IMR-90 (cell line): ENCODE measurements at regions not wholly inside any gene's neighbourhood (a gene's known extent, or its start where the extent isn't known, plus 50 kb on each side); places are given as distances from the start of the nearest gene placed in this dataset.

ENCODE experiments used
- ATAC-seq: fragments of 200-7000 bp; cut with Tn5 transposase; 2 replicates; pipeline ENCODE4 v1.9.1; 2020; ENCODE audit warnings: low read depth, mild to moderate bottlenecking, moderate library complexity
- BruUV-seq: library from RNA; stranded (reverse); fragments of 400-500 nt; replicated peaks from 2 replicates; lab custom pipeline; 2021; lab: Mats Ljungman, UMichigan
- CTCF ChIA-PET: fragments of 300-600 bp; formaldehyde crosslinking; extraction: SDS; loops from one replicate; lab custom pipeline; 2021; ENCODE audit warnings: antibody characterized with exemption; lab: Yijun Ruan, JAX
- POLR2A ChIA-PET: fragments of 300-600 bp; sonication (Branson Sonifier 250); formaldehyde crosslinking; loops from one replicate; lab custom pipeline; 2022; ENCODE audit warnings: antibody characterized with exemption; ENCODE audit not compliant: unreplicated experiment; lab: Charles Lee
- DNase-seq: peaks from one replicate; pipeline ENCODE4 v3.0.0; 2013
- H2AFZ ChIP-seq: replicated peaks from 2 replicates; pipeline ENCODE3; 2013; ENCODE audit warnings: low read length, mild to moderate bottlenecking; ENCODE audit not compliant: poor library complexity
- H2AK5ac ChIP-seq: 2 replicates; pipeline ENCODE4 v1.6.1; 2013; ENCODE audit warnings: low read depth, low read length, inconsistent platforms
- H2AK9ac ChIP-seq: replicated peaks from 2 replicates; pipeline ENCODE3; 2013; ENCODE audit warnings: mild to moderate bottlenecking, low read depth, low read length, moderate library complexity; ENCODE audit not compliant: poor library complexity
- H2BK120ac ChIP-seq: 2 replicates; pipeline ENCODE4 v1.6.1; 2013; ENCODE audit warnings: low read depth, low read length, inconsistent platforms
- H2BK15ac ChIP-seq: 3 replicates; pipeline ENCODE4 v1.6.1; 2013; ENCODE audit warnings: low read depth, low read length, inconsistent platforms
- H2BK20ac ChIP-seq: 2 replicates; pipeline ENCODE4 v1.6.1; 2013; ENCODE audit warnings: low read depth, mild to moderate bottlenecking, inconsistent platforms, low read length, moderate library complexity
- H2BK5ac ChIP-seq: 2 replicates; pipeline ENCODE4 v1.6.1; 2013; ENCODE audit warnings: mild to moderate bottlenecking, low read depth, low read length, inconsistent platforms; ENCODE audit not compliant: poor library complexity, severe bottlenecking
- H3K14ac ChIP-seq: replicated peaks from 2 replicates; pipeline ENCODE4 v1.6.1; 2013; ENCODE audit warnings: low read depth, low read length, inconsistent platforms
- H3K18ac ChIP-seq: 2 replicates; pipeline ENCODE4 v1.6.1; 2013; ENCODE audit warnings: low read depth, low read length, control low read depth
- H3K23ac ChIP-seq: 2 replicates; pipeline ENCODE4 v1.6.1; 2013; ENCODE audit warnings: low read depth, low read length, inconsistent platforms
- H3K27ac ChIP-seq: 2 replicates; pipeline ENCODE4 v1.5.1; 2013; ENCODE audit warnings: mild to moderate bottlenecking, control low read depth, low read length; ENCODE audit not compliant: insufficient read depth
- H3K27me3 ChIP-seq: 2 replicates; pipeline ENCODE4 v1.6.1; 2013; ENCODE audit warnings: low read length; ENCODE audit not compliant: control insufficient read depth, insufficient read depth
- H3K36me3 ChIP-seq: 2 replicates; pipeline ENCODE4 v1.6.1; 2013; ENCODE audit warnings: low read length, mixed read lengths; ENCODE audit not compliant: control insufficient read depth, insufficient read depth
- H3K4ac ChIP-seq: 2 replicates; pipeline ENCODE4 v1.6.1; 2013; ENCODE audit warnings: low read depth, low read length, inconsistent platforms
- H3K4me1 ChIP-seq: 2 replicates; pipeline ENCODE4 v1.6.1; 2013; ENCODE audit warnings: low read length, mixed read lengths; ENCODE audit not compliant: control insufficient read depth, insufficient read depth
- H3K4me2 ChIP-seq: 2 replicates; pipeline ENCODE4 v1.6.1; 2013; ENCODE audit warnings: low read depth, mild to moderate bottlenecking, control low read depth, low read length, moderate library complexity
- H3K4me3 ChIP-seq: 2 replicates; pipeline ENCODE4 v1.5.1; 2013; ENCODE audit warnings: low read depth, mild to moderate bottlenecking, control low read depth, low read length, moderate library complexity; ENCODE audit not compliant: insufficient read depth
- H3K56ac ChIP-seq: 2 replicates; pipeline ENCODE4 v1.6.1; 2013; ENCODE audit warnings: low read length, inconsistent platforms; ENCODE audit not compliant: insufficient read depth; ENCODE audit errors: extremely low read depth
- H3K79me1 ChIP-seq, 2 experiments: 2 replicates each; pipeline ENCODE4 v1.6.1; 2013; ENCODE audit warnings: low read length in 2 of 2, inconsistent platforms in 1 of 2, low read depth in 1 of 2
- H3K9ac ChIP-seq: 2 replicates; pipeline ENCODE4 v1.6.1; 2013; ENCODE audit warnings: low read depth, low read length, control low read depth
- H3K9me1 ChIP-seq: 2 replicates; pipeline ENCODE4 v1.6.1; 2013; ENCODE audit warnings: low read length, inconsistent platforms; ENCODE audit not compliant: insufficient read depth
- H3K9me3 ChIP-seq: 2 replicates; pipeline ENCODE4 v1.6.1; 2013; ENCODE audit warnings: low read length; ENCODE audit not compliant: control insufficient read depth, insufficient read depth
- H4K20me1 ChIP-seq: 2 replicates; pipeline ENCODE4 v1.6.1; 2013; ENCODE audit warnings: low read length, inconsistent platforms; ENCODE audit not compliant: insufficient read depth
- H4K5ac ChIP-seq: 2 replicates; pipeline ENCODE4 v1.6.1; 2013; ENCODE audit warnings: mild to moderate bottlenecking, low read depth, low read length, control low read depth
- H4K8ac ChIP-seq, 2 experiments: 2 replicates each; pipeline ENCODE4 v1.6.1; 2013; ENCODE audit warnings: low read depth in 2 of 2, low read length in 2 of 2, control low read depth in 1 of 2, inconsistent platforms in 1 of 2
- H4K91ac ChIP-seq: 2 replicates; pipeline ENCODE4 v1.6.1; 2013; ENCODE audit warnings: low read depth, low read length, inconsistent platforms; ENCODE audit not compliant: insufficient read depth
- BHLHE40 ChIP-seq: fragments of 150-350 bp; IDR thresholded peaks from 2 replicates; pipeline ENCODE4 v1.6.1; 2016; ENCODE audit warnings: mild to moderate bottlenecking, low read depth, low read length
- CEBPB ChIP-seq: IDR thresholded peaks from 2 replicates; pipeline ENCODE4 v1.6.1; 2012; ENCODE audit warnings: low read depth, low read length, improper control_type of control experiment
- POLR2A ChIP-seq: IDR thresholded peaks from 2 replicates; pipeline ENCODE4 v1.6.1; 2012; ENCODE audit warnings: mild to moderate bottlenecking, low read depth, low read length
- RCOR1 ChIP-seq: IDR thresholded peaks from 2 replicates; pipeline ENCODE4 v1.6.1; 2012; ENCODE audit warnings: mild to moderate bottlenecking, low read length, improper control_type of control experiment; ENCODE audit not compliant: insufficient replicate concordance
- RFX5 ChIP-seq: IDR thresholded peaks from 2 replicates; pipeline ENCODE4 v1.8.0; 2012; ENCODE audit warnings: low read depth, mild to moderate bottlenecking, low read length, moderate library complexity
- SMC3 ChIP-seq: fragments of 150-350 bp; IDR thresholded peaks from 2 replicates; pipeline ENCODE4 v1.6.1; 2016; ENCODE audit warnings: low read depth, mild to moderate bottlenecking, antibody characterized with exemption, low read length, moderate library complexity
- USF2 ChIP-seq: fragments of 150-350 bp; IDR thresholded peaks from 2 replicates; pipeline ENCODE4 v1.6.1; 2017; ENCODE audit warnings: mild to moderate bottlenecking, antibody characterized with exemption, low read length, low read depth
- WGBS, 2 experiments: methylation state at CpG; one replicate each; pipeline versions ENCODE4 v1.1.5 to v1.1.7; 2013; ENCODE audit warnings: missing lambda C conversion rate in 2 of 2; ENCODE audit not compliant: insufficient read length in 1 of 2; ENCODE audit errors: extremely low coverage in 2 of 2; 5-methylcytosine and 5-hydroxymethylcytosine counted together
- dilution Hi-C: fragments of 300-500 bp; cut with HindIII; formaldehyde crosslinking; loops from one replicate; pipeline ENCODE4 v1.14.3; 2018; ENCODE audit warnings: low sequenced_read_pairs; ENCODE audit not compliant: unreplicated experiment
- in situ Hi-C: fragments of 300-500 bp; cut with MboI; formaldehyde crosslinking; loops from 3 replicates; pipeline ENCODE4 v1.14.3; 2019; ENCODE audit warnings: low sequenced_read_pairs, inconsistent platforms, mixed read lengths
- intact Hi-C: fragments of 100-400 bp; cut with micrococcal nuclease; formaldehyde crosslinking; loops from 2 replicates; pipeline ENCODE4 v1.10.0; 2022

DNA sequence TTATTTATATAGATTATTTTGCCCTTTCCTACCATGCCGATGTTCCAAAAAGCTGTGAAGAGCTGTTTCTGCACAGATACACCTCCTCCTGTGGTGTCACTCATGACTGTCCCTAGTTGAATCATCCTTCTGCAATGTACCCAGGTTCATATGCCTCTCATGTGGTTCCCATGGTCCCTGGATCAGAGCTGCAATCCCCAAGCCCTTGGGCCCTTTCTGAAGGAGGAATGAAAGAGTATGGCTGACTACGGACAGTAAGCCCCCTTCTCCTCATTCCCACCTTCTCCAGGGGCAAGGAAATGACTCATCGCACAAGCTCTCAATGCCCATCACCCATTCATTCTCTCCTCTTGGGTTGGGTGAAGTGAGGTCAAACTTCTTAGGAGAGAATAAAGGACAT, 63.9 kb upstream of the ACVR1 start:
- CTCF ChIA-PET, result no interaction called here
- Histone ChIP-seq H2AFZ (no peak overlapping the region), H3K23ac (no peak overlapping the region), H4K5ac (no peak overlapping the region), H2BK120ac (no peak overlapping the region), H3K18ac (no peak overlapping the region), H2AK5ac (no peak overlapping the region), H3K4me1 (no peaks in the 10 kb centered on the region), H3K27ac (no peak overlapping the region), H3K9me3 (no peaks in the 10 kb centered on the region), H3K9ac (no peak overlapping the region), H3K4me2 (no peak overlapping the region), H2BK20ac (no peak overlapping the region), H4K8ac (no peak overlapping the region), H3K27me3 (peaks cover 1% of the 10 kb centered on the region; the same call in 1 of the 2 replicates), H3K36me3 (no peaks in the 10 kb centered on the region), H3K9me1 (no peaks in the 10 kb centered on the region), H2BK15ac (no peak overlapping the region), H3K14ac (no peak overlapping the region), H3K4me3 (no peak overlapping the region), H3K79me1 (no peaks in the 10 kb centered on the region), H2BK5ac (no peak overlapping the region), H3K56ac (no peak overlapping the region), H2AK9ac (no peak overlapping the region), H4K91ac (no peak overlapping the region), H3K4ac (no peak overlapping the region), H4K20me1 (no peaks in the 10 kb centered on the region)
- WGBS, 2 experiments, result 100% methylated on average over 1 of the region's 3 CpGs; no CpG with 5 or more reads in 1 of the 2 experiments
- DNase-seq, result no peak
- POLR2A ChIA-PET, result no interaction called here
- dilution Hi-C loops (no loop called here), in situ Hi-C loops (no loop called here), intact Hi-C loops (no loop called here)
- TF ChIP-seq RCOR1, result no peak
- no peak for TF ChIP-seq POLR2A
- no peak for TF ChIP-seq RFX5
- TF ChIP-seq BHLHE40, result no peak
- TF ChIP-seq CEBPB, result no peak
- TF ChIP-seq SMC3, result no peak
- TF ChIP-seq USF2, result no peak
- no TSS peak for BruUV-seq
- no peak for ATAC-seq
